Upper lobe of right lung (tissue), 1 donor: ENCODE measurements at regions not wholly inside any gene's neighbourhood (a gene's known extent, or its start where the extent isn't known, plus 50 kb on each side); places are given as distances from the start of the nearest gene placed in this dataset.

Experiments
- ATAC-seq: fragments of 200-7000 bp; cut with Tn5 transposase; one replicate; pipeline ENCODE4 v1.9.1; 2020; ENCODE audit warnings: mild to moderate bottlenecking, moderate library complexity
- DNase-seq: peaks from one replicate; pipeline ENCODE4 v3.0.0-alpha.2; 2020
- H3K27ac ChIP-seq: fragments of 200-600 bp; one replicate; pipeline ENCODE4 v1.8.0; 2022
- H3K27me3 ChIP-seq: fragments of 200-600 bp; one replicate; pipeline ENCODE4 v1.8.0; 2022; ENCODE audit warnings: mild to moderate bottlenecking
- H3K36me3 ChIP-seq: fragments of 200-600 bp; one replicate; pipeline ENCODE4 v1.8.0; 2022
- H3K4me1 ChIP-seq: fragments of 200-600 bp; one replicate; pipeline ENCODE4 v1.8.0; 2022
- H3K4me3 ChIP-seq: fragments of 200-600 bp; one replicate; pipeline ENCODE4 v1.8.0; 2022; ENCODE audit warnings: mild to moderate bottlenecking
- H3K9me3 ChIP-seq: fragments of 200-600 bp; one replicate; pipeline ENCODE4 v1.8.0; 2022
- CTCF ChIP-seq: fragments of 200-600 bp; IDR thresholded peaks from one replicate; pipeline ENCODE4 v1.8.0; 2022; ENCODE audit warnings: antibody characterized with exemption
- intact Hi-C: fragments of 100-400 bp; cut with DNase I; formaldehyde crosslinking; loops from one replicate; pipeline ENCODE4 v1.11.0; 2022
- donor health status: DM: no; HTN: yes; CAD: no; lungs with severe emphysema.

DNA sequence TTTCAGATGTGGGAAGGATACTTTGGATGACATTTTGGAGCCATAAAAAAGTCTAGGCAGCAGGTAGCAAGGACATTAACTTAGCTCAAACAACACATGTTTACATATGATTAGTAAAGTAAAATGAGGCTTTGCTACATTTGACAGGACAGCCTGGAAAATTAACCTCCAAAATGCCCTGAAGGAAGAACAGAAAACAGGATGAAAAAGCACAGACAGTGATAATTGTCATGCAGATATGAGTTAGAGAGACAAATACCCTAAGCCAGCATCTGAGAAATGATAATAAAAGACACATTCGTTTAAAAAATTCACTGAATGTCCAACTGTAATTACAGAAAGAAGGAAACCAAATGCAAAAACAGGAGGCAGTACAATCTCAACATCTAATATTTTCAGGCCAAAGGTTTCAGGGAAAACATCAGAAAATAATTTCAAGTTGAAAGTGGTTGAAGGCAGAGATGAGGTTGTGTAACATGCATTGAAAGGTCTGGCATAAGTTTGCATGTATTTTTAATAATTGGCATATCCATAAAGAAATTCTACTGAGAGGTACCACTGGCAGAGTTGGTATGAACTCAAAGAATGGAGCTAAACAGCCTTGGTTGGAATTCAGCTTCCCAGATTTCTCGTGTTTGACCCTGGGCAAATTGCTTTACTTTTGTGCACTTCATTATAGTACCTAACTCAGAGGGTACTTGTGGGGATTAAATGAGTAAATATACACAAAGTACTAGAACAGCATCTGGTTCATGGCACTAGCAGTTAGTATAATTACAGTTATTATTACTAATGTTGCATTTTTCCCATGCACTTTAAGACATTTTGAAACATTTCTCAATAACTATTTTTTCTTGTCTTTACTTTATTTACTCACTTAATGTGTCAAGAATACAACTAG lies 54.4 kb upstream of the MAP9 start:
- no peaks in the 10 kb centered on the region for H3K4me1 ChIP-seq
- no peak overlapping the region for H3K27ac ChIP-seq
- no peaks in the 10 kb centered on the region for H3K27me3 ChIP-seq
- intact Hi-C loops, result no loop called here
- H3K4me3 ChIP-seq, result no peak overlapping the region
- no peak for TF ChIP-seq CTCF
- DNase-seq (no peak), ATAC-seq (no peak)
- no peaks in the 10 kb centered on the region for H3K9me3 ChIP-seq
- H3K36me3 ChIP-seq, result no peaks in the 10 kb centered on the region

DNA sequence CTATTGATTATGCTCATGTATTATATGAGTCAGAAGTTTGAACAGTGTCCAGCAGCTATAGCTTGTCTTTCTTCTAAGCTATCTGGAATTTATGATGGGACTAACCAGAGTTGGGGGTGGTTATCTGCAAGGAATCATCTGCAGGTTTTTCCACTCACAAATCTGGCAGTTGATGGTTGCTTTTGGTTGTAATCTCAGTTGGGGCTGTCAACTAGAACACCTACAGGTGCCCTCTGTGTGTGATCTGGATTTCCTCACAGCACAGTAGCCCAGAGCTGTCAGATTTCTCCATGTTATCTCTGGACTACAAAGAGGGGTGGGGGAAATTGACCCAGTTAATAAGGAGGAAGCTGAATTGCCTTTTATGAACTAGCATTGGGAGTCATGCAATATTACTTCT lies 51.4 kb upstream of the MAP9 start:
- no peaks in the 10 kb centered on the region for H3K27me3 ChIP-seq
- H3K4me3 ChIP-seq, result no peak overlapping the region
- no peak overlapping the region for H3K27ac ChIP-seq
- H3K36me3 ChIP-seq, result no peaks in the 10 kb centered on the region
- TF ChIP-seq CTCF, result no peak
- DNase-seq (no peak), ATAC-seq (no peak)
- intact Hi-C loops, result no loop called here
- no peaks in the 10 kb centered on the region for H3K9me3 ChIP-seq
- H3K4me1 ChIP-seq, result no peaks in the 10 kb centered on the region

DNA sequence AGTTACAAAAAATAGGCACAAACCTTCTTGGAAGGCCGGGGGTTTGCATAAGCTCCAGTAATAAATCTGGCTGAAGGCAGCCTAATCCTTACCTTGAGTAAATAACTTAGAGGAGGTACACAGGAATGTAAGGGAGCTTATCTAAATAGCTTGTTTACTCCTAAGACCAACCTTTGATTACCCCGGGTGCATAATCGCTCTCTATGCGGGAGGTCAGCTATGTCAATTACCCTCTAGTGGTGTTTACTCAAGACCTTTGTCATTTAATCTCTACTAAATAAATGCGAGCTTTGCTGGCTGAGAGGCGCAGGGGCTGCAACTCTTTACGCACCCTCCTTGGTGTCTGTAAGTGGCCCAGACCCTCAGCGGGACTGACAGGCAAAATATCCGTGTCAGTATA lies 50.2 kb upstream of the MAP9 start:
- DNase-seq (no peak), ATAC-seq (no peak)
- intact Hi-C loops, result no loop called here
- Histone ChIP-seq H3K36me3 (no peaks in the 10 kb centered on the region), H3K9me3 (no peaks in the 10 kb centered on the region), H3K27ac (no peak overlapping the region), H3K4me1 (no peaks in the 10 kb centered on the region), H3K27me3 (no peaks in the 10 kb centered on the region), H3K4me3 (no peak overlapping the region)
- no peak for TF ChIP-seq CTCF
